HuH-7 (cell line): ENCODE measurements at regions not wholly inside any gene's neighbourhood (a gene's known extent, or its start where the extent isn't known, plus 50 kb on each side); places are given as distances from the start of the nearest gene placed in this dataset.
"Not testable (repeated sequence)": the region's sequence is repeated elsewhere in the genome, so short reads cannot be mapped to it uniquely, and the experiment has no call there.

ENCODE experiments used
- DNase-seq: peaks from one replicate; pipeline ENCODE4 v3.0.0; 2011; ENCODE audit warnings: low spot score

GRCh38 chr13:73671011-73671410 lies 463.2 kb downstream of the KLF12 start:
- no peak for DNase-seq

- no peak for DNase-seq
Observed at GRCh38 chr13:73667756-73668155, 466.4 kb downstream of the KLF12 start.

- no peak for DNase-seq
Observed at GRCh38 chr13:73665261-73665660, 468.9 kb downstream of the KLF12 start.

DNA sequence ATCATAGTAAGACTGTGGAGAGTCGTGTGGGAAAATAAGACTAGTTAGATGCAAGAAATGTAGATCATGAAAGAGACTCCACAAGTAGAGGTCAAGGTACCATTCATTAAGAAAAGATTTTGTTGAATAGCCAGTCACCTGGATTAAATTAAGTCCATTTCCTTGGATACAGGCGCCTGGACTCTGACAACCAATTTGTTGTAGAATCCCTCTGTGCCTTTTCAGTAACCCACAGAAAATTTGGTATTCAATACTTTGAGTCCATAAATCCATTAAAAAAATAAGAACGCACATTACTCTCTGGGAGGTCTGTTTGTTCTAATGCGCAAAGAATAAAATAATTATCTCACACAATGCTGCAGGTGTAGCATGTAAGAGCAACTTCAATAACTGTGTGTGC lies 469.4 kb downstream of the KLF12 start:
- DNase-seq, result no peak

- DNase-seq, result no peak
Observed at GRCh38 chr13:73662833-73663232, 471.4 kb downstream of the KLF12 start.

- DNase-seq, result no peak
Observed at GRCh38 chr13:73661687-73662425, 472.3 kb downstream of the KLF12 start.

DNA sequence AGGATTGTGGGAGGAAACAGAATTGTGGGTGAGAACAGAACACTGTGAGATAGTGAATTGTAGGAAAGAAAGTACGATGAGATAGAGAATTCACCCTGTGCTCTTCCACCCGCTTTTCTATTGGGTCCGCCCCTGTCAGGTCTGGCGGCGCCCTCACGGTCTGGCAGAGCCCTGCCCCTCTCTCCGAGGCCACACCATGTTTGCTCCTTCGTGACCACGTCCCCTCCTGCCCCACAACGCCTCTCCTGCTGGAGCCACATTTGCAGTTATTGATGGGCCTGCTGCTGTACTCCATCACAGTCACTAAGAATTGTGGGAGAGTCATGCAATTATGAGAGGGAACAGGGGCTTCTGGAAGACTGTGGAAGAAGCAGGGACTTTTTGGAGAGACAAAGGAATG lies 473.1 kb downstream of the KLF12 start:
- no peak for DNase-seq

DNA sequence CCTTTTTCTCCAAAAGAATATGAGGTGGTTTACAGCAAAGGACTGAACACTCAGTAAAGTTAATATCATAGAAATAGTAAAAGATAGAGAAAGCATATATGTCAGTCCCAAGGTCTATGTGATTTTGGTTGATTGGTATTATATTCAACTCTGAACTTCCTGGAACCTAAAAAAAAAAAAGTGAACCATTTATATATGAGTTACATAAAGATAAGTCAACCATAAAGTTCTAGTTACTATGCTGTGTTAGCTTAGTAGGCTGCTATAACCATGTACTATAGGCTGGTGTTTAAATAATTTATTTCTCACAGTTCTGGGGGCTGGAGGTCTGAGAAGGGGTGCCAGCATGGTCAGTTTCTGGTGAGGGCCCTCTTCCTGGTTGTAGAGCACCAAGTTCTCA lies 475.6 kb downstream of the KLF12 start:
- DNase-seq, result no peak

DNA sequence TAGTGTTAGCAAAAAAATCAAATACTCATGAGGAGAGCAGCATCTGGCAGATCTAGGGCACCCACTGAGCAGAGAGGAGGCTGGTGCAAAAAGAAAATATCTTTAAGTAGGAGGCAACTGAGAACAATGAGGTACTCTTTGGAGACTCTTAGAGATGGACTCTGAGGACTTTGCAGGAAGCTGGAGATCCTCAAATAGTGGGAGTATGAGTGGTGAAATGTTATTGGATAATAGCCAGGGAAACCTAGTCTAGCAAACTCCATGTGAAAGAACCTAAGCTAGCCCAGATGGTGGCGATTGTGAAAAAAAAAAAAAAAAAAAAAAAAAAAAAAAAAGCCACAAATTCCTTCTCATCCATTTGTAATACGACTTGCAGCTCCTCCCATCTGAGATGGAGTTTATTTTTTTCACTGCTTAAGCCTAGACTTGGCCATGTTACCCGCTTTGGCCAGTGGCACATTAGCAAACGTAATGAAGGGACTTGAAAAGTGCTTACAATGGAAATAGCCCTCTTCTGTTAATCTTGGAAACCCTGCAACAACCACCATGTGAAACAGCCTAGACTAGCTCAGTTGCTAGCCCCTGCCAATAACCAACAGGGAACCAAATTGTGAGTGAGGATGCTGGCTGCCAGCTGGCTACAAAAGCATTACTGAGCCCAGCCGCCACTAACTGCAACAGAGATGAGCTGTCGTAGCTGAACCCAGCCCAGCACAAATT lies 476.2 kb downstream of the KLF12 start:
- no peak for DNase-seq

DNA sequence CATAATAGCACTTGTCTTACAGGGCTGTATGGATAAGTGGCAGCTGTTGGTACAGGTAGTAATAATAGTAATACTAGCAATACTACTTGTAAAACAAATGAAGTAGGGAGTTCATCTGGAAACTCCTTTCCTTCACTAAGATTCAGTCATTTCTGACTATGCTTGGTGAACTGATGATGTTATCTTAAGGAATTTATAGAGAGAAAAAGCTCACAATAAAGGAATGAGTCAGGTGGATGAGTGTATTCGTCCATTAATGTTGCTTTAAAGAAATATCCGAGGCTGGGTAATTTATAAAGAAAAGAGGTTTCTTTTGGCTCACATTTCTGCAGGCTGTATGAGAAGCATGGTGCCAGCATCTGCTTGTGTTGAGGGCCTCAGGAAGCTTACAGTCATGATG lies 477.3 kb downstream of the KLF12 start:
- DNase-seq, result no peak

DNA sequence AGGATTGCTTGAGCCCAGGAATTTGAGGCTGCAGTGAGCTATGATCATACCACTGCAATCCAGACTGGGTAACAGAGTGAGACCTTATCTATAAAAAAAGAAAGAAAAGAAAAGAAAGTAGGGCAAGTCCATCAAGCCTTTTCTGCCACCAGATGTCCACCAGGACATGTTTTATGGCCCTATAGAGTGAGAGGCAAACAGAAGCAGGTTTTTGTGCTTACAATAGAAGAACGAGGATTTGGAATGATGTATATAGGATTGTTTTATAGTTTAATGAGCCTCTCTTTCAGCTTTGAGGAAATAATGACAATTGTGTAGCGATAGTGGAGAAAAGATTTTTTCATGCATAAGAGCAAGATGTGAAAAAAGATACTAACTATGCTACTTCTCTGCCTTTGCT lies 480.5 kb downstream of the KLF12 start:
- DNase-seq, result no peak

GRCh38 chr13:73647417-73647816 lies 486.8 kb downstream of the KLF12 start:
- no peak for DNase-seq

- DNase-seq, result not testable (repeated sequence)
Observed at GRCh38 chr13:73640476-73641179, 493.6 kb downstream of the KLF12 start.

- no peak for DNase-seq
Observed at GRCh38 chr13:73635166-73635787, 498.9 kb downstream of the KLF12 start.

DNA sequence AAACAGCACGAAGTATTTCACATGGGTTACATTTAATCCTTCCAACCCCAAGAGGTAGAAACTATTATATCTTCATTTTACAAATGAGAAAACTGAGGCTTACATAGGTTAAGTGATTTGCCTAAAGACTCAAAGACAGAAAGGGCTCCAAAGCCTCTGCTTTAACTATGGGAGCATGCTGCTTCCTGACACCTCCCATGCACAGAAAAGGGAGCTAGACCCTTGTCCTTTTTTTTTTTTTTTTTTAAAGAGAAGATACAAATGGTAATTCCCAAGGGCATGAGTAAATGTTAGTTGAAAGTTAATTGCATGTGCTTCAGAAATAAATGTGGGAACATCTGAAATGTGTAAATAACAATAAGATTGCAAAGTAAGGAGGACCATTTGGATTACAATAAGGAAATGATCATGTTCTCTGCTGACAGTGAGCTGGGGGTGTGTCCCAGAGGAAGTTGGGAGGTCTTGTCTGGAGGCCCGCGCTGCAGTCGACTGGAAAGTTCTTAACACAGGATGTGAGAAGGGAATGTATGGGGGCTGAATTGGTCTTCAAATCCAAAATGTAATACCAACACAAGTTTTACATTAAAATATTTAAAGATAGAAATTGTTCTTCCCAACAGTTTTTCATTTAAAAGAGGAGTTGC lies 500.3 kb downstream of the KLF12 start:
- no peak for DNase-seq

DNA sequence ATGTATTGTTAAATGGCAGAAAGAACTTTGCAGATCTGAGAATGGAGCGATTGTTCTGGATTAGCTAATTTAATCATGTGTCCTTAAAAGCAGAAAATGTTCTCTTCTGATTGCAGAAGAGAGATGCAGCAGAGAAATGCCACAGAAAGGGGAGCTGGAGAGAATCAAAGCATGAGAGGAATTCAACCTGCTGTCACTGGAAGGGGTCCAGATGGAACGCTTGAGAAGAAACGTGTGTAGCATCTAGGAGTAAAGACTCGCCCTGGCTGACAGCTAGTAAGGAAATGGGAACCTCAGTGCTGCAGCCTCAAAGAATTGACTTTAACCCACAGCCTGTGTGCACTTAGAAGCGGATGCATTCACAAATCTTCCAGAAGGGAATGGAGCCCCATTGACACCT lies 502.8 kb downstream of the KLF12 start:
- no peak for DNase-seq

GRCh38 chr13:73625562-73626339 lies 508.5 kb downstream of the KLF12 start:
- DNase-seq, result no peak

GRCh38 chr13:73623281-73623680 lies 510.9 kb downstream of the KLF12 start:
- no peak for DNase-seq

GRCh38 chr13:73622381-73622780 lies 511.8 kb downstream of the KLF12 start:
- no peak for DNase-seq

DNA sequence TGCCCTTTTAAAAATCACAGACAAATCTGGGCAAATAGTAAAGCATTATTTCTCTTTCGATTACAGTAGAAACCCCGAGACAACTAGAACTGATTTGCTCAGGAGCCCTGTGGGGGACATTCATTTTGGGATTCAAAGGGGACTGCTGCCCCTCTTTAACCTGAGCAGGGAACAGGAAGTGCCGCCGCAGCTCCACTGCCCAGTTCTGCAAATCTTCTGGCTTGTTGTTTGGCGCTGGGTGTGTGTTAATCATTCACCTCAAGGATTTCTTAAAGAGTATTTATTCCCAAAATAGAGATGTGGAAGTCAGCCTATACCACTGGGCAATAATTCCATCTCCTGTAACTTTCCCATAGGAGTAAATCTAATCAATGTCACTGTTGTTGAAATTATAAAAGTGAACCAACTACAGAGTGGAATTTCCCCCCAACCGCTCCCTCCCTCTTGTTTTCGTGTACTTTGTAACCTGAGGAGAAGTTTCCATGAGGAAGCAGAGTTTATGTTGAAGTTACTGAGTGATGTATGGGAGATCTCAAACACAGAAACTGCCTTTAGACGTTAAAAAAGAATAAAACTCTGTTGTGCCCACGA lies 515.8 kb downstream of the KLF12 start:
- peak; percentile 51 for DNase-seq

GRCh38 chr13:73616861-73617260 lies 517.3 kb downstream of the KLF12 start:
- DNase-seq, result no peak
